Astrocyte (in vitro differentiated cells and primary cell): ENCODE measurements at regions not wholly inside any gene's neighbourhood (a gene's known extent, or its start where the extent isn't known, plus 50 kb on each side); places are given as distances from the start of the nearest gene placed in this dataset.

Experiments
- DNase-seq: peaks from one replicate; pipeline ENCODE4 v3.0.0-alpha.2; 2010; ENCODE audit warnings: low read depth
- FAIRE-seq: peaks from 2 replicates; lab custom pipeline; 2011; peaks lifted over from hg19 to GRCh38; lab: Jason Lieb, UNC
- H2AFZ ChIP-seq: 2 replicates; pipeline ENCODE4 v1.6.0; 2012; ENCODE audit warnings: low read depth, low read length, inconsistent platforms
- H3K27ac ChIP-seq: 2 replicates; pipeline ENCODE4 v1.5.1; 2011; ENCODE audit warnings: low read depth, low read length, inconsistent platforms
- H3K27me3 ChIP-seq: 2 replicates; pipeline ENCODE4 v1.6.0; 2011; ENCODE audit warnings: low read length, inconsistent platforms; ENCODE audit not compliant: insufficient read depth
- H3K36me3 ChIP-seq: 2 replicates; pipeline ENCODE4 v1.5.1; 2011; ENCODE audit warnings: low read length, inconsistent platforms; ENCODE audit not compliant: insufficient read depth
- H3K4me1 ChIP-seq: 2 replicates; pipeline ENCODE4 v1.5.1; 2011; ENCODE audit warnings: low read length, inconsistent platforms; ENCODE audit not compliant: insufficient read depth
- H3K4me2 ChIP-seq: 2 replicates; pipeline ENCODE4 v1.6.0; 2012; ENCODE audit warnings: low read length, inconsistent platforms
- H3K4me3 ChIP-seq: 2 replicates; pipeline ENCODE4 v1.5.1; 2011; ENCODE audit warnings: low read depth, mild to moderate bottlenecking, low read length, inconsistent platforms; ENCODE audit not compliant: insufficient read depth
- H3K79me2 ChIP-seq: 2 replicates; pipeline ENCODE4 v1.6.0; 2012; ENCODE audit warnings: mild to moderate bottlenecking, low read length, inconsistent platforms; ENCODE audit not compliant: insufficient read depth
- H3K9ac ChIP-seq: 2 replicates; pipeline ENCODE4 v1.6.0; 2012; ENCODE audit warnings: mild to moderate bottlenecking, low read length, inconsistent platforms
- H3K9me3 ChIP-seq: 2 replicates; pipeline ENCODE4 v1.5.1; 2012; ENCODE audit warnings: low read depth, mild to moderate bottlenecking, low read length, inconsistent platforms; ENCODE audit not compliant: insufficient read depth
- H4K20me1 ChIP-seq: 2 replicates; pipeline ENCODE4 v1.6.0; 2012; ENCODE audit warnings: low read length, inconsistent platforms; ENCODE audit not compliant: insufficient read depth
- H3K27ac Mint-ChIP-seq: one replicate; pipeline ENCODE4 v1.8.0; 2021; ENCODE audit warnings: mild to moderate bottlenecking, mixed read lengths; ENCODE audit not compliant: unreplicated experiment
- H3K27me3 Mint-ChIP-seq: one replicate; pipeline ENCODE4 v1.8.0; 2021; ENCODE audit warnings: low read depth, mixed read lengths; ENCODE audit not compliant: unreplicated experiment
- H3K36me3 Mint-ChIP-seq: one replicate; pipeline ENCODE4 v1.8.0; 2021; ENCODE audit warnings: low read depth, mixed read lengths; ENCODE audit not compliant: unreplicated experiment
- H3K4me1 Mint-ChIP-seq: one replicate; pipeline ENCODE4 v1.8.0; 2021; ENCODE audit warnings: low read depth, mixed read lengths; ENCODE audit not compliant: unreplicated experiment
- H3K4me3 Mint-ChIP-seq: one replicate; pipeline ENCODE4 v1.8.0; 2021; ENCODE audit warnings: mild to moderate bottlenecking, moderate library complexity, mixed read lengths; ENCODE audit not compliant: unreplicated experiment
- H3K9me3 Mint-ChIP-seq: one replicate; pipeline ENCODE4 v1.8.0; 2021; ENCODE audit warnings: mild to moderate bottlenecking, mixed read lengths; ENCODE audit not compliant: unreplicated experiment
- CTCF ChIP-seq: IDR thresholded peaks from 2 replicates; pipeline ENCODE4 v1.5.1; 2011; ENCODE audit warnings: low read depth, mild to moderate bottlenecking, inconsistent platforms, low read length, moderate library complexity; ENCODE audit not compliant: insufficient read depth
- EZH2 ChIP-seq: IDR thresholded peaks from 2 replicates; pipeline ENCODE4 v1.6.1; 2012; ENCODE audit warnings: mild to moderate bottlenecking, low read length, inconsistent platforms; ENCODE audit not compliant: insufficient read depth

GRCh38 chr11:116557282-116557681 is 215.5 kb downstream of the BUD13 start:
- peaks cover 47% of the 10 kb centered on the region for H3K27me3 Mint-ChIP-seq

GRCh38 chr11:116556483-116556882 is 216.3 kb downstream of the BUD13 start:
- H2AFZ ChIP-seq = no peak overlapping the region
- H3K36me3 ChIP-seq = no peaks in the 10 kb centered on the region
- H3K27me3 Mint-ChIP-seq = peaks cover 53% of the 10 kb centered on the region
- H3K27ac ChIP-seq = no peak overlapping the region
- DNase-seq (no peak), FAIRE-seq (no peak)
- H3K9ac ChIP-seq = no peak overlapping the region
- H3K4me3 ChIP-seq = no peak overlapping the region
- H3K4me1 Mint-ChIP-seq = peaks cover 4% of the 10 kb centered on the region
- H3K9me3 Mint-ChIP-seq = peaks cover 5% of the 10 kb centered on the region
- no peaks in the 10 kb centered on the region for H3K9me3 ChIP-seq
- no peak overlapping the region for H3K27ac Mint-ChIP-seq
- H3K79me2 ChIP-seq = no peaks in the 10 kb centered on the region
- no peaks in the 10 kb centered on the region for H4K20me1 ChIP-seq
- H3K36me3 Mint-ChIP-seq = no peaks in the 10 kb centered on the region
- no peaks in the 10 kb centered on the region for H3K27me3 ChIP-seq
- TF ChIP-seq CTCF (no peak), EZH2 (no peak)
- peak overlapping the region; percentile 74 for H3K4me3 Mint-ChIP-seq
- peaks cover 12% of the 10 kb centered on the region for H3K4me1 ChIP-seq
- H3K4me2 ChIP-seq = no peak overlapping the region

More at GRCh38 chr11:116557282-116557681, 215.5 kb downstream of the BUD13 start:
- no peak overlapping the region for H3K9ac ChIP-seq
- H3K27ac ChIP-seq = no peak overlapping the region
- H3K9me3 ChIP-seq = no peaks in the 10 kb centered on the region
- DNase-seq = peak; percentile 5
- H3K4me3 ChIP-seq = no peak overlapping the region
- no peaks in the 10 kb centered on the region for H3K79me2 ChIP-seq
- H3K36me3 ChIP-seq = no peaks in the 10 kb centered on the region
- Mint-ChIP-seq H3K4me3 (no peak overlapping the region), H3K27ac (no peak overlapping the region), H3K9me3 (peaks cover 5% of the 10 kb centered on the region), H3K4me1 (peaks cover 4% of the 10 kb centered on the region), H3K36me3 (no peaks in the 10 kb centered on the region)
- no peaks in the 10 kb centered on the region for H4K20me1 ChIP-seq
- TF ChIP-seq EZH2 (no peak), CTCF (no peak)
- no peak overlapping the region for H3K4me2 ChIP-seq
- FAIRE-seq = no peak
- no peaks in the 10 kb centered on the region for H3K27me3 ChIP-seq
- peaks cover 12% of the 10 kb centered on the region for H3K4me1 ChIP-seq
- no peak overlapping the region for H2AFZ ChIP-seq

- Histone ChIP-seq H3K4me3 (no peak overlapping the region), H3K27ac (no peak overlapping the region), H3K9ac (no peak overlapping the region), H4K20me1 (no peaks in the 10 kb centered on the region), H3K9me3 (peaks cover 5% of the 10 kb centered on the region), H2AFZ (no peak overlapping the region), H3K27me3 (no peaks in the 10 kb centered on the region), H3K4me2 (no peak overlapping the region), H3K79me2 (no peaks in the 10 kb centered on the region), H3K36me3 (no peaks in the 10 kb centered on the region), H3K4me1 (peaks cover 8% of the 10 kb centered on the region)
- H3K27me3 Mint-ChIP-seq = peaks cover 49% of the 10 kb centered on the region
- H3K4me1 Mint-ChIP-seq = peaks cover 4% of the 10 kb centered on the region
- H3K36me3 Mint-ChIP-seq = no peaks in the 10 kb centered on the region
- TF ChIP-seq CTCF (no peak), EZH2 (no peak)
- no peak overlapping the region for H3K27ac Mint-ChIP-seq
- peaks cover 11% of the 10 kb centered on the region for H3K9me3 Mint-ChIP-seq
- DNase-seq = no peak
- H3K4me3 Mint-ChIP-seq = no peak overlapping the region
- FAIRE-seq = no peak
Measured at GRCh38 chr11:116553482-116553881, 219.3 kb downstream of the BUD13 start.
